ENCODE measurements at regions not wholly inside any gene's neighbourhood (a gene's known extent, or its start where the extent isn't known, plus 50 kb on each side); places are given as distances from the start of the nearest gene placed in this dataset.

GRCh38 chr7:142519079-142520078, 229.9 kb upstream of the PRSS1 start:
- TF ChIP-seq EZH2 (IDR thresholded peaks at IDR 0.05; ENCODE audit: low read length, missing control alignments) (no peak), CTCF (conservative IDR thresholded peaks at IDR 0.05 in 1 of 2, IDR thresholded peaks at IDR 0.05 in 1 of 2; ENCODE audit: low read depth in 1 of 2, low read length in 2 of 2) (peak in 1 of 2 donors; percentile 20)
